ENCODE measurements at regions not wholly inside any gene's neighbourhood (a gene's known extent, or its start where the extent isn't known, plus 50 kb on each side); places are given as distances from the start of the nearest gene placed in this dataset.
A peak's percentile ranks its signal among the peaks of the same experiment; 100 is the strongest.

DNA sequence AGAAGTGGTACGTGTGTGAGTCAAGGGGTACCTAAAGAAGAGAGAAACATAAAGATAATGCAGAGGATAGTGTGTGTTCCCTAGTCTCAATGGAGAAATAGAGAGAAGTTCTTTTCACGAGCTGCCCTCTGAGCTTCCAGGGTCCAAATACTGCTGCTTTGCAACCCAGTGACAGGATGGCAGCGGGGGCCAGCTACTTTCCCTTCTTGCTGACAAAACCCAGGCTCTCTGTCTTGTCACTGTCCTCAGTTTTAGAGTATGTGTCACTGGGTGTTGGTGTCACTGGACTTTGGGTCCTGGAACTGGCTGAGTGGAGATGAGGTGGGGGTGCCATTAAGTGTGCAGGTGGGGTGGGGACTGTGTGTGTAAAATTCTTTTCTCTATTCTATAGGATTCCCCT is 265.6 kb downstream of the CDC5L start:
- Histone ChIP-seq H3K4me1 (peaks cover 11% of the 10 kb centered on the region), H3K27me3 (no peaks in the 10 kb centered on the region), H3K27ac (no peak overlapping the region), H3K36me3 (no peaks in the 10 kb centered on the region), H3K4me3 (no peak overlapping the region), H3K9me3 (no peaks in the 10 kb centered on the region)
- DNase-seq, result peak; percentile 10
- no peak for ATAC-seq
- TF ChIP-seq, protein P1, sequence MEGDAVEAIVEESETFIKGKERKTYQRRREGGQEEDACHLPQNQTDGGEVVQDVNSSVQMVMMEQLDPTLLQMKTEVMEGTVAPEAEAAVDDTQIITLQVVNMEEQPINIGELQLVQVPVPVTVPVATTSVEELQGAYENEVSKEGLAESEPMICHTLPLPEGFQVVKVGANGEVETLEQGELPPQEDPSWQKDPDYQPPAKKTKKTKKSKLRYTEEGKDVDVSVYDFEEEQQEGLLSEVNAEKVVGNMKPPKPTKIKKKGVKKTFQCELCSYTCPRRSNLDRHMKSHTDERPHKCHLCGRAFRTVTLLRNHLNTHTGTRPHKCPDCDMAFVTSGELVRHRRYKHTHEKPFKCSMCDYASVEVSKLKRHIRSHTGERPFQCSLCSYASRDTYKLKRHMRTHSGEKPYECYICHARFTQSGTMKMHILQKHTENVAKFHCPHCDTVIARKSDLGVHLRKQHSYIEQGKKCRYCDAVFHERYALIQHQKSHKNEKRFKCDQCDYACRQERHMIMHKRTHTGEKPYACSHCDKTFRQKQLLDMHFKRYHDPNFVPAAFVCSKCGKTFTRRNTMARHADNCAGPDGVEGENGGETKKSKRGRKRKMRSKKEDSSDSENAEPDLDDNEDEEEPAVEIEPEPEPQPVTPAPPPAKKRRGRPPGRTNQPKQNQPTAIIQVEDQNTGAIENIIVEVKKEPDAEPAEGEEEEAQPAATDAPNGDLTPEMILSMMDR (IDR thresholded peaks at IDR 0.05), result no peak
- intact Hi-C loops (cut with DNase I), result loop anchor here (10.0 kb wide), 2 partner anchors 1062 to 1262 kb away; no protein-coding TSS in a partner anchor

DNA sequence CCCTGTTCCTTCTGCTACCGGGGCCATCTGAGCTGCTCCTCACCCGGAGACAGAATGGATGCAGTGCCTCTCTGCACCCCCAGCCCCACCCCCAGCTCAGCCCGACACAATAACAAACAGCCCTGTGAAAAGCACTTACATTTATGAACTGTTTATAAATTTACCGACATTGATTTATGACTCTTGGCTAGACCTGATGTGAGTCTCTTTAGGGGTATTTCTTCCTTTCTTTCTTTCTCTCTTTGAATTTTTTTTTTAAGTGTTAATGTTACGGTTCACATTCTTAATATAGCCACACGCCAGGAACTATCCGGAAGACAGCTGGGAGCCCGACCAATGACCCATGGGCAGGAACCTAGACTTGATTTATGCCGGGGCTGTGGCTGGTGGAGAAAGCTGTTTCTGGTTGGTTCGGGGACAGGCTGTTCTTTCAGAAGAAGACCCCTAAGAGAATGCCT is 266.3 kb downstream of the CDC5L start:
- TF ChIP-seq, protein P1 (IDR thresholded peaks at IDR 0.05), result no peak
- Histone ChIP-seq H3K4me3 (no peak overlapping the region), H3K27ac (no peak overlapping the region), H3K27me3 (no peaks in the 10 kb centered on the region), H3K36me3 (no peaks in the 10 kb centered on the region), H3K9me3 (no peaks in the 10 kb centered on the region), H3K4me1 (peaks cover 11% of the 10 kb centered on the region)
- ATAC-seq, result no peak
- intact Hi-C loops (cut with DNase I), result loop anchor here (10.0 kb wide), 2 partner anchors 1061 to 1261 kb away; no protein-coding TSS in a partner anchor
- DNase-seq, result peak; percentile 37

DNA sequence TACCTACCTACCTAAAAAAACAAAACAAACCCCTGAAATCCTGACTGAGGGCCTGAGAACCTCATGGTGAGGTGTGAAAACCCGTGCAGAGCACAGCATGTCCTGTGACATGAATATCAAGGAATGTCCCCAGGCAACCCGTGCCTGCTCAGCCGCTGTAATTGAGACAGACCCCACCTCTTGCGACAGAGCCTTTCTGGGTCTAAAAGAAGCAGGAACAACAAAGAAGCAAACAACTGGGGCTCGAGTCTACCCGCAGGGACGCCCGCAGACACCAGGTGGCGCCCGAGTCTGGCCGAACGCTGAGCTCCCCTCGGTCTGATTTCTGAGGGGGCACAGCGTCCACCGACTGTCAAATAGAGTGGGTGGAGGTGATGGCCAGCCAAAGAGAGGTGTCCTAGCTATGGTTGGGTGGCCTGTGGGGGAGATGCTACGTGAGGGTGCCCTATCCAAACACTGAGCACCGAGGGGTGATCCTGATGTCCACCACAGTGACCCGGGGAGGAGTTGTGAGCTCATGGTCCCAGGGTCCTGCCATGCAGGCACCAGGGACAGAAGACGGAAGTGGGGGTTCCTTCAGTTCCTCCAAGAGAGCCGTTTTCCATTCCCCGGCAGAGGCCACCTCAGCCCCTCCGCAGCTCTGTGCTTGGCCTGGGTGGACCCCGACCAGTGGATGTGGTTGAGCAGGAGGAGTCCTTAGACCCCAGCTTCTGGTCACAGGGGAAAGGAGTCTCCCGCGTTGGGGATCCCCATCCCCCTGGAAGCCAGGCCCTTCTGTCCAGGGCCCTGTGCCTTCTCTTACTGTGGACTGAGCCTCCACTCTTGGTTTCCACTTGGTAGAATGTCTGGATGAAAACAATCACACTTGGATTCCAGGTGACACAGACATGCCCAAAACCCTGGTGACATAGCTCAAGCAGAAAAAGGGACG is 268.2 kb downstream of the CDC5L start:
- H3K9me3 ChIP-seq, result no peaks in the 10 kb centered on the region
- peak; percentile 86 for DNase-seq
- H3K4me1 ChIP-seq, result peaks cover 11% of the 10 kb centered on the region
- no peaks in the 10 kb centered on the region for H3K27me3 ChIP-seq
- intact Hi-C loops (cut with DNase I), result loop anchor here (10.0 kb wide), 2 partner anchors 1059 to 1259 kb away; no protein-coding TSS in a partner anchor
- ATAC-seq, result peak; percentile 89
- H3K36me3 ChIP-seq, result no peaks in the 10 kb centered on the region
- TF ChIP-seq, protein P1 (IDR thresholded peaks at IDR 0.05), result peak; percentile 92
- H3K4me3 ChIP-seq, result no peak overlapping the region
- no peak overlapping the region for H3K27ac ChIP-seq

DNA sequence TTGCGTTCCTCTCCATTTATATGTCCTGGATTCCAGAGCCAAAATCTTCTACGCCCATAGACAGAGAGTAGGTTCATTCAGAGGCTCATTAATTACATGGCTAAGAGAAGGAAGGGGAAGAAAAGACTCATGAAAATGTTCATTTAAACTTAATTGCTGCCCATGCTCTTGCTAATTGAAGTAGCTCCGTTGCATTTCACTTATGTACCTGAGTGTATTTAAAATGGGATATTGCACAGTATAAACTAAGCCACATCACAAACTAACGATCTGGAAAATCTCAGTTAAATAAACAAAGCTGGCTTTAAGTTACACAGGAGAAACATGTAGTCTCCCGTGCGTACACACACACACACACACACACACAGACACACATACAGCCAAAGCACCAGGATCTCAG is 269.2 kb downstream of the CDC5L start:
- Histone ChIP-seq H3K4me3 (no peak overlapping the region), H3K9me3 (no peaks in the 10 kb centered on the region), H3K27me3 (no peaks in the 10 kb centered on the region), H3K27ac (no peak overlapping the region), H3K36me3 (no peaks in the 10 kb centered on the region), H3K4me1 (peaks cover 11% of the 10 kb centered on the region)
- ATAC-seq (no peak), DNase-seq (no peak)
- intact Hi-C loops (cut with DNase I), result loop anchor here (10.0 kb wide), 2 partner anchors 1058 to 1258 kb away; no protein-coding TSS in a partner anchor
- TF ChIP-seq, protein P1 (IDR thresholded peaks at IDR 0.05), result no peak

DNA sequence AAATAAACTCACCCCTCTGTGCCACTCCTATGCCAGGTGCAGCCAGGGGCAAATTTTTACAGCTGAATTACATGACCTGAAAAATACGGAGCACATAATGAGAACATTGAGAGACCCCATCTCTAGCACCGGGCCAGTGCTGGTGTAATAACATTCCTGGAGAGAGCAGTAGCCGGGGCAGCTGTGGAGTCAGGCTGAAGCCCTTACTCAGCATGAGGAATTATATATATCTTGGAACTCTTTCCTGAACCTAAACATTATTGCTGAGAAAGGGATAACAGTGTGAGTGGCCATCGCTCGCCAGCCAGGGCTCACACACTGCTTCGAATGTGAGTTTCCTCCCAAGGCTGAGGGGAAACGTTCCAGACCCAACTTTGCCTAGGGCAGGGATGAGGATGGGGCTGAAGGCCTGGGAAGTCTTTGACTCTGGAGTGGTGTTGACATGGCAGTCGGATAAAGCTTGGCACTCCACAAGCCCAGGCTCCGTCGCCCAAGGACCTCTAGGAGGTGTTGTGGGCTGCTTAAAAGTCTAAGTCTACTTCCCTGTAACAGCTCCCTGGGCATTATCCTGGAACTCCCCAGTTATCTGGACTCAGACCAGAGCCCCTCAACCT is 269.8 kb downstream of the CDC5L start:
- Histone ChIP-seq H3K9me3 (no peaks in the 10 kb centered on the region), H3K27me3 (no peaks in the 10 kb centered on the region), H3K4me1 (peaks cover 12% of the 10 kb centered on the region), H3K4me3 (no peak overlapping the region), H3K36me3 (no peaks in the 10 kb centered on the region), H3K27ac (no peak overlapping the region)
- DNase-seq (peak; percentile 54), ATAC-seq (no peak)
- TF ChIP-seq, protein P1 (IDR thresholded peaks at IDR 0.05), result no peak
- intact Hi-C loops (cut with DNase I), result loop anchor here (10.0 kb wide), 2 partner anchors 1057 to 1257 kb away; no protein-coding TSS in a partner anchor

Data from upper lobe of right lung (tissue), 1 donor.